Globus pallidus (tissue), 1 donor: ENCODE measurements at regions not wholly inside any gene's neighbourhood (a gene's known extent, or its start where the extent isn't known, plus 50 kb on each side); places are given as distances from the start of the nearest gene placed in this dataset.

ENCODE experiments used
- DNase-seq: peaks from one replicate; pipeline ENCODE4 v3.0.0-alpha.2; 2015; ENCODE audit warnings: low spot score

GRCh38 chr2:217691516-217691915, 311.3 kb downstream of the TNS1 start:
- DNase-seq = no peak

- no peak for DNase-seq
Measured at GRCh38 chr2:217689053-217689452, 313.7 kb downstream of the TNS1 start.

- no peak for DNase-seq
Measured at GRCh38 chr2:217688494-217688893, 314.3 kb downstream of the TNS1 start.

- DNase-seq = no peak
Measured at GRCh38 chr2:217687771-217688170, 315.0 kb downstream of the TNS1 start.

GRCh38 chr2:217685255-217685605, 317.6 kb downstream of the TNS1 start:
- no peak for DNase-seq

- no peak for DNase-seq
Measured at GRCh38 chr2:217684431-217685254, 318.2 kb downstream of the TNS1 start.

GRCh38 chr2:217683106-217683870, 319.5 kb downstream of the TNS1 start:
- DNase-seq = no peak

- DNase-seq = no peak
Measured at GRCh38 chr2:217681791-217682190, 321.0 kb downstream of the TNS1 start.

GRCh38 chr2:217680381-217680780, 322.4 kb downstream of the TNS1 start:
- DNase-seq = no peak

GRCh38 chr2:217673627-217674026, 329.2 kb downstream of the TNS1 start:
- no peak for DNase-seq

- no peak for DNase-seq
Measured at GRCh38 chr2:217672472-217672871, 330.3 kb downstream of the TNS1 start.

- no peak for DNase-seq
Measured at GRCh38 chr2:217671871-217672270, 330.9 kb downstream of the TNS1 start.

- DNase-seq = no peak
Measured at GRCh38 chr2:217671075-217671474, 331.7 kb downstream of the TNS1 start.

- no peak for DNase-seq
Measured at GRCh38 chr2:217669831-217670230, 333.0 kb downstream of the TNS1 start.

GRCh38 chr2:217667512-217667911, 335.3 kb downstream of the TNS1 start:
- peak; percentile 33 for DNase-seq

- no peak for DNase-seq
Measured at GRCh38 chr2:217667035-217667434, 335.8 kb downstream of the TNS1 start.

- DNase-seq = no peak
Measured at GRCh38 chr2:217666338-217666737, 336.5 kb downstream of the TNS1 start.

GRCh38 chr2:217664761-217665160, 338.0 kb downstream of the TNS1 start:
- no peak for DNase-seq

GRCh38 chr2:217662984-217663602, 339.7 kb downstream of the TNS1 start:
- no peak for DNase-seq

GRCh38 chr2:217661378-217661777, 341.4 kb downstream of the TNS1 start:
- DNase-seq = no peak

GRCh38 chr2:217660423-217660822, 342.4 kb downstream of the TNS1 start:
- DNase-seq = no peak

- DNase-seq = no peak
Measured at GRCh38 chr2:217658806-217659205, 344.0 kb downstream of the TNS1 start.

GRCh38 chr2:217657252-217657651, 345.5 kb downstream of the TNS1 start:
- DNase-seq = peak; percentile 58
